CD4-positive, alpha-beta T cell treated with Interferon gamma for 1 hour (primary cell): ENCODE measurements at regions not wholly inside any gene's neighbourhood (a gene's known extent, or its start where the extent isn't known, plus 50 kb on each side); places are given as distances from the start of the nearest gene placed in this dataset.

Experiments used
- DNase-seq: peaks from one replicate; pipeline ENCODE4 v3.0.0-alpha.2; 2020

DNA sequence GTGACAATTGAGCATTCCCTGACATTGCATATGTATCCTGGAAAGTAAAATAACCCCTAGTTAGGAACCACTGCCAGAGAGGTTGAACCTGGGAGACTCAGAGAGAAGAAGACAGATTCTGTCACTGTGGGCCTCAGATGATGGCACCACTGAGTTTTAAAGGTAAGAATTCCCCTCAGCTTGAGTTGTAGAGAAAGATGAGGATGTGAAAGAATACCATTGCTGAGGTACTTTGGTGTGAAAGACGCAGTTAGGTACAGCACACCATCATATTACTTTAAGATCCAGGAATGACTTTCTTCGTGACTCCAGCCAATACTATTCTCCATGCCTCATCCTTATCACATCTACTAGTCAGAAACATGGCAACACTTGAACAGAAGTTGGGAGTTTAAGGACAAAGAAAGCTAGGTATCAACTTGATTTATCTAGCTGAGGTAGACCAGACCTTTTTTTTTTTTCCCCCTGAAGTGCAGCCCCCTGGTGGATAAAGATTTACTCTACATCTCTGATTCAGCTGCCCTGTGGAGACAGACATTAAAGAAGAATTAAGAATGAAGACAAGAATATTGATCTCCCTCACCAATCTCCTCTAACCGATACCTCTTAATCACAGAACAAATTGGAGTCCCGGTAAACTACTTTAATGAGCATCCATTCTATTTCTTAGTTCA is 630.5 kb upstream of the FANCL start:
- DNase-seq = no peak

DNA sequence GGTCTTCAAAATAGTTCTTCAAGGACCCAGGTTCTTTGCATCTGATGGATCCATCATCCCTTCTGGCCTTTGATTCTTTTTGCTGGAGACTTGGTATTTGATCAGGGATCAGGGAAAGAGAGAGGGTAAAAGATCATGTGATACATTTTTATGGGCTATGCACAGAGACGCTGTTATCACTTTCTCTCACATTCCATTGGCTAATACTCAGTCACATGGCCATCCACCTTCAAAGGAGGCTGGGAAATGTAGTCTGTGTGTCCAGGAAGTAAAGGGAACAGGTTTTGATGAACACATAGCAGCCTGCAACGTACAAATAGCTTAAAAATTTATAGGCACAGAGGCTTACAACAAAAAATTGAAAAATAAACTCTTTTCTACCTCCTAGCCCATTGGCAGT is 629.6 kb upstream of the FANCL start:
- DNase-seq = no peak

DNA sequence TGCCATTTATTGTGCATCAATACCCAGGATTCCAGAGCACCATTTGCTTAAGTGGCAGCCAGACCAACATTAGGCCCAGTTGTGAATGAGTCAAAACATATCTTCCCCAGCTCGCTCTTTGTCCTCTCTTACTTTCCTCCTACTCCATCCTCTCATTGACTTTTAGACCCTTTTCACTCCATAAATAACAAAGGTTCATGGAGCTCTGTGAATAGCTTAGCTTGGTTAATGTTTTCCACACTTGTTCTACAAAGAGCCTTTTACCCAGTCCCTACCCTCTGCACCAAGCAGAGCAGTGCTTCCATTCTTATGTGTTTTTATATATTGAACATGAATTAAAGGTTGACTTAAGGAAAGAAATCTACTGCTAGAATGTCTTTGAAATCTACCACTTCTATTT is 625.8 kb upstream of the FANCL start:
- DNase-seq = no peak

DNA sequence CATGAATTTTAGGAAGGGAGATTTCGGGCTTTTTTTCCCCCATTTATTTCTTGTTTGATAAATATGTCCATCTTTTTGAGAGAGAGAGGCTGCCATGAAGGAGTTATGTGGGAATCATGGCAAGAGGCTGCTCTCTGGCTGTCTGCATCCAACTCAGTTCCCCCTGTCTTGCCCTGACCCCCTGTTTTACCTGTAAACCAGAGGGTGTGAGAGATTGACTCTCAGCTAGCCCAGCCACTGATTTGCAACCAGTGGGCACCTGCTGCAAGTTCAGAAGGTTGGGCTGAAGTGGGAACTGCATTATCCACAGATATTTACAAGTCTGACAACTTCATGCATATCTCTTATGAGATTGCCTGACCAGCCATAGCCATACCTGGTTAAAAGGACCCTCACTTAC is 625.4 kb upstream of the FANCL start:
- DNase-seq = no peak

DNA sequence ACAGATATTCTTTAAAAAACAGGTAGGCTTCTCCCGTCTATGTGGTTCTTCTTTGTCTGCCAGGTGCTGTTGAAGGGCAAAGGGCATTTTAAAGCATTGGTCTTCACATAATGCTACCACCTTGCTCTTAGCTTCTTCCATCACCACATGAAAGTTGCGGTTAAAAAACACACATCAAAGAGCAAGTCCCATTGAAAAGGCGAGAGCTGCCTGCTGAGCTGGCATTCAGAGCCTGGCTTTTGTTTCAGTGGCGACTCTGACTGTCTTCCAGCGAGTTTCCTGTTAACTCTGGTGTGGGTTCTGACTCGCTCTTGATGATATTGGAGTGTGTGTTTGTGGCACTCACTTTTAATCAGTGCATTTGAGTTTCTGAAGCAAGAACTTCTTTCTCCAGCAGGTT is 624.9 kb upstream of the FANCL start:
- no peak for DNase-seq

DNA sequence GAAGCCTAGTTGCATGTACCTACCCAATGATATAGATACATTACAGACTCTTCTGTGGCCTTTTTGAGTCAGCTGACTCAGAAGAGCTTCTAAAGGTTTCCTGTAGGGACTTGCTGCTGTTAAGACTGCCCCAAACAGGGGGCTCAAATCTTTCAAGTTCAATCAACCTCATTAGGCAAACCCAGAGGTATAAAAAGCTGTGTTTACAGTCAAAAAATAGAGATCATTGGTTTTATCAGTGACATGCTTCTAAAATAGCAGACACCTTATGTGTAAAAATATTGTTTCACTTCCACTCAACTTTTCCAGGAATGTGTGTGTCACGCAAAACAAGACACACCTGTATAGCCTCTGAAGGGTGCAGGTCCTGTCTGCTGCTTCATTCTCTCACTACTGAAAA is 624.3 kb upstream of the FANCL start:
- DNase-seq = no peak

DNA sequence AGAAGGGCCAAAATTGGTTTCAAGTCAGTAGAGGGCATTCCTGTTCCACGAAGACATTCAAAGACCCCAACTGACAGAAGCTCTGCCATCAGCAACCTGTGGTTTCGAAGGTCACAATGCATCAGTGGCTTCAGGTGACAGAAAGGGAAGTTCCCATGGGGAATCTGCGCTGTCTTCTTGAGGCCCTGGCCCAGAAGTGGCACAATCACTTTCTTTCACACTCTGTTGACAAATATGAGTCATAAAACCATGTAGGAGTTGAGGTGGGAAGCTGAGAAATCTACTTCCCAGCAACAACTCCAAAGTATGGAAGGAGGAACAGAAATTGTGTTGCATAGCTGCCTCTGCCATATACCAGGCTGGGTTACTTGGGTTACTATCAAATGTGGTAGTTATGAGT is 621.1 kb upstream of the FANCL start:
- no peak for DNase-seq

DNA sequence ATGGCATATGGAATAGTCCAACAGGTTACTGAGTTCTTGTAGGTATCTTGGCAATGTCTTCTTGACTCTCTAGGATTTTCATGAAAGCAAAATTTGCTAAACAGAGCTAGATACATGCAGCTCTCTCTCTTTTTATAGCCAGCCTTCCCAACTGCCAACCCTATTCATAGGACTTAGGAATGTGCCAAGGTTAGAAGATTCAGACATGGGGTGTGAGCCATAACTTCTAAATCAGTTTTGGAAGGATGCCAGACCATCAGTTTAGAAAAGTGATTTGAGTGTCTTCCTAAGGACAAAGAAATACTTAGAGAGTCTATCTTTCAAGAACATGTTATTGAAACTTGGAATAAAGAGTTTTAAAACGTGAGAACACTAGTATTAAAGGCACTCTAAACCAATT is 619.5 kb upstream of the FANCL start:
- DNase-seq = no peak

DNA sequence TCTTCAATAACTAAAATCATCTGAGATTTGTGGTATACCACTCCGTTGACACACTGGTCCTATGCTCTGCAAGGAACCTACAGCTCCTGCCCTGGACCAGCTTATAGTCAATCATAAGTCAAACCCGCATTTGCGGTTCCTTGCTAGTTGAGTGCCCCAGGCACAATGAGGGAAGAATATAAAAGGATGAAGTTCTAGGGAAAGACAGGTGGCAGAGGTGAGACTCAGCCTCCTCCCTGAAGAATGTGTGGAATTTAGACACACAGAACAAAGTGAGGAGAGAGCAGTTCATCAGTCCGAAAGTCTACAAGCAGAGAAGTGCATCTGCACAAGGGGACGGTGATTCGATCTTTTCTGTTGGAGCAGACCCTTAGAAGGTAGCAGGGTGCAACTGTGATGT is 615.0 kb upstream of the FANCL start:
- no peak for DNase-seq

DNA sequence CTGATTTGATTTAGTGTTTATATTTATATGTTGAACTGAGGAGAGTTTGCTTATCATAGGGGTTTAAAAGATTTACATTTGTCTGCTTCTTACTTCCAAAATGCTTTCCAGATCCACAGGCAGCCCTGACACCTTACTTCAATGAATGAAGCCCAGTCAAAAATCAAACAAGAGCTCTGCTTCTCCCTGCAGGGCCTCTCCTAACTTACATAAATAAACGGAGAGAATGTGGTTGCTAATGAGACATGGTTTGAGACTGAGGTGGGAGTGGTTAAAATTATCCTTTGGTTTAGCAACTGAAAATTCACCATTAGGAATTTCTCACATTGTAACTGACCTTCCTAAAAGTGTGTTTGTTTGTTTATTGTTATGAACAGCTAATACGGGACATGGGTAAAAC is 612.3 kb upstream of the FANCL start:
- DNase-seq = no peak

DNA sequence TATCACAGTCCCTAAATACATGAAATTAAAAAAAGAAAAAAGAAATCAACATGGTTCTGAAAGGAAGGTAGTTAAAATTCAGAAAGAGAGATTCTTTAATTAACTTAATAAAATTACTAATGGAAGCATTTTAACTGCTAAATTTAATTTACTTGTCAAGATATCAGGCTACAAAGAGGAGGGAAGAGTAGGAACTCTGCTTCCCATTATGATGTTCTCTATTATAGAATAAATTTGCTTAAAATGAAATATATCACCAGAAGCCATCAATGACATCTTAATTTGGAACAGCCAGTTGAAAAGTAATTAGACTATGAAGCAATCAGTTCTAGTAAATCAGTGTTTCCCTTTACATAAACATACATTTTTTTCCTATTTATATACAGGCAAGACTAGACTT is 611.8 kb upstream of the FANCL start:
- DNase-seq = no peak

DNA sequence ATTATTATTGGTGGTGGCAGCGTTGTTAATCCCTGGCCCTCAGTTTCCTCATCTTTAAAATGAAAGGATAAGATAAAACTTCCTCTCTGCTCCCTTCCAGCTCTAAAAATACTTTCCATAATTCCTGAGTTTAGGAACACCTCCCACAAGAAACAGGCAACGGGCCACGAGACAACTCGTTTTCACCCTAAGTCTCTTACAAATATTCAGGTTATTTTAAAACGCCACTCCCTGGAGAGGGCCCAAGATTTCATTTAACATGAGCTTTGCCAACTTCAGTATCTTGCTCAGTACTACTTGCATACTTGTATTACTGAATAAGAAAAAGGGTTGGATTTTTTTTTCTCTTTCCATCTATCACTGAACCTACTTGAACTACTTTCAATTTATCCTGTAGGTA is 611.1 kb upstream of the FANCL start:
- no peak for DNase-seq

DNA sequence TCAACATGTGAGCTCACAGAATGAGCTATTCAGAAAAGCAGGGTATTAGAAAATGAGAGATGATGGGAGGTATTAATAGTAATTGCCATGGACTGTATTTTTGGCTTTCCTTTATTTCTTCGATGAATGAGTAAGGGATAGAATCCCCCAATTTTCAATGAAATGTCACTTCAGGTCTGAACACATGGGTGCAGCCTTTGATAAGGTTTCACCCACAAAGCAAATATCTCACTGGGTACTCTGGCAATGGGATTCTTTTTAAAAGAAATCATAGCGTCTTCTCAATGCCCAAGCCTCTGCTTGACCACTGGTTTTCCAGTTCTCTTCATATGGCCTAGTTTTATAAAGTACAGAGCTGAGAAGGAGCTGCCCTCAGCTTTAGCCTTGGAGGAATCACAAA is 610.5 kb upstream of the FANCL start:
- no peak for DNase-seq

DNA sequence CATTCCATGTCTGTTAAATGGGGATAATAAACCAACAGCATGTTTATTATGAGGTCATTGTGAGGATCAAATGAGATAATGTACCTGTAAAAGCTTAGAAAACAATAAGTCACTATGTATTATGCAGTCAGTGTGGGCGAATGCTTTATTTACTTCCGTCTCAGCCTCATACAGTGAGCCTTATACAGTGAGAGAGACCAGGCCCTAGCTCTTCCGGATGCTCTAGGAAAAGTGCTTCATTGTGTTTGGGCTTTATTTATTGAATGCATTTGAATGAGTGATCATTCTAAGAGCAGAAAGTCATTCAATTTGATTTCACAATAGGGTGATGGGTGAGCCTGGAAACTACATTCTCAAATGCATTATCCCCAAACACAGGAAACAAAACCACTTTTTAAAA is 603.9 kb upstream of the FANCL start:
- no peak for DNase-seq

DNA sequence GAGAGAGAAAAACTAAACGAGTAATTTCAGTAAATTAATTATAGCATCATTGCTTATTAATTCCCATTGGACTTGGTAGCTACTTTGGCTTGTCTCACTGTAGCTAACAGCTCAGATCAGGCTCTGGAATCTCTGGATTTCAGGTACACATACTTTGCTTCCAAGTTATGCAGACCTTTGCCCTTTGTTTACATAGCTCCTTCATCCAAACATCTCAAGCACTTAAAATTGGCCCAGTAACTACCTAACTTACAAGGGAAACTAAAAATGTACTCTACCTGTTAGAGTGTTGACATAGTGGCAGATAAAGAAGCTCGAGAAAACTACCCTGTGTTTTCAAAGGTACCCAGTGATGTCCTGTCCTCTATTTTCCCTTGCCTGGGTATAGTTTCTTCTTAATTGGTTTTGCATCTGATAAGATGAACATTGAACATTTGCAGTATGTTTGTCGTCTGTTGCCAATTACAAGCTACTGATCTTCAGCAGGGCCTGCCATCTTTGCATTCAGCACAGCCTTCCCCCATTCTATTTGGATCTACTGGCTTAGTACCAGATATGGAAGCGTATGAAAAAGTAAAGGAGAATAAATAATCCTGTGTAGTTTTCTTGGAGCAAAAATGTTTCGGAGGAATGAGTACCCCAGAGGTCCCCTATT is 601.5 kb upstream of the FANCL start:
- DNase-seq = no peak

DNA sequence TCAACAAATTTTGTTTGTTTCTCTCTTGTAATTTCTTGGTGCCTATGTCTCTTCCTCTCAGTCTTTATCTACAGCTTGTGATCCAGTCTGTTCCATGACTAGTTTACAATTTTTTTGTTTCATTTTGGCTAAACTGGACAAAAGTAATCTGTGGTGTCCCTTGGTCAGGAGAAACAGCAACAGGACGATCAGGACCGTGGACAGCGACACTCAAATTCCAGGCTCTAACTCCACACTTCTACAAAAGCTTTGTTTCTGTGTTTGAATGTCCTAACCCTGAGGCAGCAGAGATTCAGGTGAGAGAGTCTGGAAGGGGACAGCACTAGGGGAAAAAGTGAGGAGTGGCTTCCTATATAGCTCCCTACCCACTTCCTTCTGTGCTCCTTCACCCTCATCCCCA is 593.3 kb upstream of the FANCL start:
- no peak for DNase-seq

DNA sequence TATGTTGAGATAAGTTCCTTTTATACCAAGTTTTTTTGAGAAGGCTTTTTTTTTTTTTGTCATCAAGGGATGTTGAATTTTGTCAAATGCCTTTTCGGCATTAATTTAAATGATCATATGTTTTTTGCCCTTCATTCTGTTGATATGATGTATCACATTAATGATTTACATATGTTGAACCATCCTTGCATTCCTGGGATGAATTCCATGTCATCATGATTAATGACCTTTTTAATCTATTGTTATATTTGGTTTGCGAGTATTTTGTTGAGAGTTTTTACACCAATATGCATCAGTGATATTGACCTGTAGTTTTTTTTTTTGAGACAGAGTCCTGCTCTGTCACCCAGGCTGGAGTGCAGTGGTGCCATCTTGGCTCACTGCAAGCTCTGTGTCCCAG is 585.7 kb upstream of the FANCL start:
- no peak for DNase-seq

DNA sequence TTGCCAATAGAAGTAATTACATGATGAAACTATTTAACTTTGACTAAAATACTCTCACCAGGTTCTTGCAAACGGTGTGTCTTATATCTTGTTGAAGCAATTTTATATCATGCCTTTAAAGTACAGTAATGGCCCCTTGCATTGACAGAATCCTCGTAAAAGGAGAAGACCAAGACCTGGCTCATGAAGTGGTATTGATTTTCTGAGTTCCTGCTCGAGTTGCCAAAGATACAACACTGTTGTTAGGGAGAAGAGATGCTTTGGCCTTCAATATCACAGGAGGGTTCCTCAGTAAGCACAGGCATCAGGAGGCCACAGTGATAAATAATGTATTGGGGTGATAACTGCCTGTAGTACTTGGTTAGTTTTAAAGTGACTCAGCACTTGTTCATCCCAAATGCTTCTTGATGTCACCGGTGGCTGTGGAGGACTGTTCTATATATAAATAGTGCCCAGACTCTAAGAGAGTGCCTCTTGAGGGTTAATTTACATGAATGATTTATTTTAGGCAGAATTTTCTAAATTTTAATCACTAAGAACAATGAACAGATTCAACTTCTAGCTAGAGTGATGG is 571.7 kb upstream of the FANCL start:
- DNase-seq = no peak

DNA sequence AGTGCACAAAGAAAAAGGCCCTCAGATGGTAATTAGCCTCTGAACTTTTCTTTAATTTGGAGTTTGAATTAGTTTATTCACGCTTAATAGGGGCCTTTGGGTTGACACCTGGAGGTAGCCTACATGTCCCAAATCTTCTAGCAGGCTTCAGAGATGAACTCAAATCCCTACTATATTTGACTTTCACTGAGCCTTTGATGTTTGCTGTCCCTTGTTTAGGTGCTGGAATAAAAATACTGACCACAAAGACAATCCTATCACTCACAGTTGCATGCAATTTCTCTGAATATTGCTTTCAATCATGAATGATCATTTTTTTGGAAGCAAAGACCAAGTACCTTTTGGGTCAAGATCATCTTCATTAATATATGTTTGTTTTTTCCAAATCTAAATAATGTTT is 564.0 kb upstream of the FANCL start:
- DNase-seq = no peak

DNA sequence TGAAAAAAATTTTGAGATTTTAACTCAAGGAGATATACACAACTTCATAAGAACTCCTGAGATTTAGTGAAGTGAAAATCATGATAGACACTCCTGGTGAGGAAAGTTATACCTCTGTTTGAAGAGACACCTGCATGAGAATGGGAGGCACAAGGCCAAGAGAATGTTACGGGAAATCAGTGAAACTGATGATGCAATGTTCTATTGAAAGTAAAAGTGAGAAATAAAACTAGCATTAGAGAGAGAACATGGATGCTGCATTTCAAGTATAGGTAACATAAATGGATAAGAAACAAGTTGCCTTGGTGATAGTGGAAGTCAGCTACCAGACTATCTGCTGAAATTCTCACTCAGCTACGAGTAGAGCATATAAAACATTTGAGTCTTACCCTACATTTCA is 562.1 kb upstream of the FANCL start:
- DNase-seq = no peak

DNA sequence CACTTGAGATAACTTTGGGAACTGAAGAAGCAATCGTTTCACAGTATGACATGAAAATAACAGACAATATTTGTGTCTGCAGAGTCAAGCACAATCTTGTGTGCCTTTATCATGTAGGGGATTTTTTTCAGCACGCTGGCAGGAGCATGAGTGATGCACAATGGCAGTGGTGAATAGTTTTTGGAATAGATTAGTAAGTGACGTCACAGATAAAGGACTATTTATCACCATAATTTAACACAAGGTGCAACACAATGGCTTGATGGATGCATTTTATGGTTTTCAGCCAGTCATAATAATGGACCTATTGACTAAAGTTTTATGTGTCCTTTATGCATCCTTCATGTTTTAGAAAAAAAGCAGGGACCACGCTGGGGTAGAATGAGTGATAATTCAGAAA is 559.8 kb upstream of the FANCL start:
- DNase-seq = no peak

DNA sequence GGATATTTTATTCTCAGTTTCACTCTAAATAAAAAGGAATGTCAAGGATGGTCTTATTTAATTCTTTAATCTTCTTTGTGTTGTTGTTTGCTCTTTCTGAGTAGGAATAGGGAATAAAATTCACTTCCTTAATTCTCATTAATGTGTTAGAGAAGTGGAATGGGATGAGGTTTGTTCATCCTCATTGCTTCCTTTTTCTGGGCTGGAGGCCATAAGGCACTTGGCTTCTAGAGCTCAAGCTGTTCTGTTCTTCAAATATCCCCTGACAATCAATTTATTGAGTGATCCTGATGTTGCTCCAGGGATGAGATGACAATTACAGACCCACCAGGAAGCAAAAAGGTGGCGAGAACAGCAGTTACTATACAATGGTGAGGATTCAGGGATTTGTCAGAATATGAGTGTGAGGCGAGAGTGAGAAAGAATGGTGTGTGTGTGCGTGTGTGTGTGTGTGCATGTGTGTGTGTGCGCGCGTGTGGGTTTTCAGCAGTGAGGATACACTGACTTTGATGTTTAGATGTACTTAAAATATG is 557.6 kb upstream of the FANCL start:
- no peak for DNase-seq

DNA sequence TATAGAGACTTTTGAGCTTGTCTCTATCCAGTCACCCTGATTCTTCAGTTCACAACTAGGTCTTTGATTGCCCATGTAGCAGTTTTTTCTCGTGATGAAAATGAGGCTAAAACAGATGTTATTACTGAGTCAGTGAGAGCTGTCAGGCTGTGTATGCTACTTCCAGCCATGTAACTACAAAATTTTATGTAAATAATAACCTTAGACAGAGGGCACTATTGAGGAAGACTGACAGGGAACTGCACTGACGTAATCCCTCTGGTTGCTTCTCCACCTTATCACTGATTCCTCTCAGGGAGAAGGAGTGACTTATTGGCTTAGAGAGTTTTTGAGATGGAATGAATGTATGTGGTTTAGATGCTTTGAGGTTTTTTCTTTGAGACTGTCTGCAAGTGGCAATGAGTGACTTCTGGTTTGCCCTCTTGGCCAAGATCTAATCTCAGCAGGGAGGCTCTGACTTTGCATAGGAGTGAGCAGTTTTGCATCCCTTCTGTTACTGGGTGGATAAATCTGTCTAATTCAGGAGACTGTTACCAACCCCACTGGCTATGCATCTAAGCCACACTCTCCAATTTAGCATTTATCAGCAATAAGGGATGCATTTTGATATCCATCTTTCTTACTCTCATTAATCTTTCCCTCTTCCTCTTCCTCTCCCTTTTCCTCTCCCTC is 555.2 kb upstream of the FANCL start:
- DNase-seq = no peak

DNA sequence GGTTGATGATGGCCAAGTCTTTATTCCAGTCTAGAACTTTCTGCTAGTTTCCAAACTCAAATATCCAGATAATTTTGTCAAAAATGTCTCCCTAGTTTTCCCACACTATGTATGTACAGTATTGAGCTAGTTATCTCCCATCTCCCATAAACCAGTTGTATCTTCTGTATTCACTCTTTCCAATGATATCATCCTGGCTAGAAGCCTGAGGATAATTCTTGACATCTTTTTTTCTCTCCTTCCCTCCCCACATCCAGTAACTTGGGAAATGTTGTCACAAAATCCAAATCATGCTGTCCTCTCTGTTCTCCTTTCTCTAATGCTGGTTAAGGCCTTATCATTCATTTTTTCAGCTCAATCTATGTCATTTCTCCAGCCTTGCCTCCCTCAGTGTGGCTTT is 553.8 kb upstream of the FANCL start:
- no peak for DNase-seq
